H1 (cell line): ENCODE measurements at regions not wholly inside any gene's neighbourhood (a gene's known extent, or its start where the extent isn't known, plus 50 kb on each side); places are given as distances from the start of the nearest gene placed in this dataset.

Experiments
- CHD2 ChIP-seq: IDR thresholded peaks from 2 replicates; pipeline ENCODE4 v1.6.1; 2012; ENCODE audit warnings: low read length, improper control_type of control experiment
- GABPA ChIP-seq: IDR thresholded peaks from 2 replicates; pipeline ENCODE4 v1.6.1; 2011; ENCODE audit warnings: mild to moderate bottlenecking, low read length, moderate library complexity, borderline replicate concordance; ENCODE audit not compliant: insufficient read depth
- TCF12 ChIP-seq: IDR thresholded peaks from 2 replicates; pipeline ENCODE4 v1.6.1; 2011; ENCODE audit warnings: low read depth, mild to moderate bottlenecking, low read length

DNA sequence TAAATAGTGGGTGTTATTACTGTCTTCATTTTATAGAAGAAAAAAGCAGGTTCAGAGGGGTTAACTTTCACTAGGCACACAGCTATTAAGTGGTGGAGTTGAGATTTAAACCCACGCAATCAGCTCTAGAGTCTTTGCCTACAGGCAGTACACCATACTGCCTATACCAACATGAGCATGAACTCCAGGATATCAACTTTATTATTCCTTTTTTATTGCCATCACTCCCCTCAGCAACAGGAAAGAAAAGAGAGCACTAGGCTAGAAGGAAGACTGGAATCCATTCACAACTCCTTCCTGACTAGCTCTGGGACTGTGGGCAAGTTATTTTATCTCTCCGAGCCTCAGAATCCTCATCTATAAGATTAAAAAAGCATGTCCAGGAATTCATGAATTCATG lies 58.7 kb upstream of the FSHB start:
- TF ChIP-seq GABPA (no peak), CHD2 (no peak), TCF12 (no peak)
